ENCODE measurements at regions not wholly inside any gene's neighbourhood (a gene's known extent, or its start where the extent isn't known, plus 50 kb on each side); places are given as distances from the start of the nearest gene placed in this dataset.
"Not testable (repeated sequence)": the region's sequence is repeated elsewhere in the genome, so short reads cannot be mapped to it uniquely, and the experiment has no call there.

DNA sequence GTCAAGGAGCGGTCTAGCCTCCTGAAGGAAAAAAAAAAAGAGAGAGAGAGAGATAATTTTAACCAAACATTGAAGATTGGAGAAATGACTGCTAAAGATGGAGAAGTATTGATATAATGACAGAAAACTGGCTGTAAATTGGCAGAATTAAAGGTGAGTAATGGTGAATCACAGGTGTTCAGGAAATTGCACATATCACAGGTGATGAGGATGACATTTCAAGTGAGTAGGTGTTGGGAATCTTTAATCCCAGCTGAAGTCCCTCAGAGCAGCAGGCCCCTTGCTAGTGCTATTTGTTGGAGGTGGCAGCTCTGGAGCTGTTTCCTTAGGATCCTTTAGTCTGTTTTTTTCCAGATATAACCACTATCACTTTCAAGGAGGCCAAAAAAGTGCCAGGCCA is 678.4 kb upstream of the VRK2 start:
- FAIRE-seq = no peak

GRCh38 chr2:57370882-57371585 is 675.6 kb upstream of the VRK2 start:
- FAIRE-seq = no peak

DNA sequence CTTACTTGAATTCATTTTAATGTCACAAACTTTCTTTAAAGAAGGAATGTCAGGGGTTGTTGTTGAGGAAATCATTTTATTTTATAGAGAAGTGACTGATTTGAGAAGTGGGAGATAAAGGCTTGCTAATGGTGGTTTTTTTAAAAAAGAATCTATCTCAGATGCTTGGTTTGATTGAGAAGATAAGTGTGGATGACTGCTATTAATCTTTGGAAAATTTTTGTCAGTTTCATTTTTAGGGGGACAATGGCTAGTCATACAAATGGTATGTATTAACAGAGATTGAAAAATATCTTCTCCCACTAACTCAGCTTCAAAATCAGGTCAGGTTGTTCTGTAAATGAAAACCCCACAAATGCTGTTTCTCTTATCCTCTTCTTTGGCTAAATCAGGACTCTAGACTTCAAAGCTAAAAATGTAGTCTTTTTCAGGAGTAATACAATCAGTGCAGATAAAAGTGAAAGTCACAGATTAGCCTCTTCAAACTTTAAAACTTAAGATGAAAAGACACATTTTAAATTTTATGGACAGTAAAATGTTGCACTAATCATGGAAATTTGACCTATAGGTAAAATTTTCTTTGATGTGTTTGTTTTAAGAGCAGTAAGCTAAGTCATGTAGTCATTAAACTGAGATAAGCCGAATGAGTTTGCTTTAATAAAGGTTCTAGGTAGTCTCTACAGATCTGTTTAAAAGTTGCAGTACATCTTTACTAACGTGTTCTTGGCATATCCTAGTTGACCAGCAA is 674.2 kb upstream of the VRK2 start:
- FAIRE-seq = no peak

- FAIRE-seq = no peak
Measured at GRCh38 chr2:57373530-57373929, 673.1 kb upstream of the VRK2 start.

DNA sequence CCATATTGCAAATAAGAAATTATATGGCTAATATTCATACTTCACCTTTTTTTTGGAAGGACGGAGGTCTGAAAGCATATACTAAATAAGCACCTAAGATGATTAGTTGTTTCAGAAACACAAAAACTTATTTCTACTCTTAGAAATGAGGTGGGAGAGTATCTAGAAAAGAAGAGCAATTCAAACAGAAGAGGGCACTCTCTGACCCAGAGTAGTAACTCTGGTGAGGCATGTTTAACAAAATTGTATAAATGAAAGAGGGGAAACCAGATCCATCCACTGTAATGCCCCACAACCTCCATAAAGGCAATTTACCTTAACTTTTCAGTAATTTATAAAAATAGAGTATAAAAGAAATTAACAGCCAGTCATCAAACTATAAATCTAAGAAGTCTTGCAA is 669.6 kb upstream of the VRK2 start:
- no peak for FAIRE-seq

DNA sequence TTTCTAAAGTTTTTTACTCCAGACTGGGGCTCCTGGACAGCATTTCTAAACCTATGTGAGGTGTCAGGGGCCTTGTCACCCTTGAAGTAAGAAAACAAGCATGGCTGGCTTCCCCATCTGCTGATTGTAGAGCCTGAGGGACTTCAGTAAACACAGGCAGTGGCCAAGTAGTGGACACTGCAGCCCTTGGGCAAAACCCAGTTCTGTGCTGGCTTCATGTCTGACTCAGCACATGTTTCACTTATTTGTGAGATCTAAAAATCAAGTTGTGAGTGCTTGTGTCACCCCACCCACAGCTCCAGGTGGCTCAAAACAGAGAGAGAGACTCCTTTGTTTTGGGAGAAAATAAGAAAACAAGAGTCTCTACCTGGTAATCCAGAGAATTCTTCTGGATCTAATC is 660.3 kb upstream of the VRK2 start:
- no peak for FAIRE-seq

DNA sequence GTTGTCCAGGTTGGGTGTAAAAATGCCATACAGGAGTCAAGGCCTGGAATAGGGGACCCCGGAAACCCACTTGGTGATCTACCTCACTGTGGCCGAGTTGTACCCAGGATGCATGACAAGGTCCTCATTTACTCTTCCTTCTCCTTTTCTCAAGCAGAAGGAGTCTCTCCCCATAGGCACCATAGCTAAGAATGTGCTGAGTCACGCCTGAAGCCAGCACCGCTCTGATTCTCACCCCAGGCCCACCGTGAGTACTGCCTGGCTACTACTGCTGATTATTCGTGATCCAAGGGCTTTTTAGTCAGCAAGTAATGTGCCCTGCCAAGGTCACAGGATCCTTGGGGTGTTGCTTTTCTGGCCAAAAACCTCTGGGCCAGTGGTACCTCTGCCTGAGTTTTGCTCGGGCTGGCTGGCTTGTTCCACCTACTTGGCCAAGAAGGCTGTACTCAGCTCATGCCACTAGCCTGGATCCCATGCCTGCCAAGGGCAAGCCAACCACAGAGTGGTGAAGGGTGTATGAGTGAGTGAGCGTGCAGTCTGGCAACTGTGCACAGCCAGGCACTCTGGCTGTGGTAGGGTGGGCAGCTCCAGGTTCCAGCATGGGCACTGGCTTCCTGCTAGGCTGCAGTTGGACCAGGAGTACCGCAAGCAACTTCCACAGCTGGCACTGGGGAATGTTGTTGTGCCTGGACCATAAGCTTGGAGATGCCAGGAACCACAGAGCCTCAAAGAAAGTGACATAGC is 650.1 kb upstream of the VRK2 start:
- FAIRE-seq = no peak

DNA sequence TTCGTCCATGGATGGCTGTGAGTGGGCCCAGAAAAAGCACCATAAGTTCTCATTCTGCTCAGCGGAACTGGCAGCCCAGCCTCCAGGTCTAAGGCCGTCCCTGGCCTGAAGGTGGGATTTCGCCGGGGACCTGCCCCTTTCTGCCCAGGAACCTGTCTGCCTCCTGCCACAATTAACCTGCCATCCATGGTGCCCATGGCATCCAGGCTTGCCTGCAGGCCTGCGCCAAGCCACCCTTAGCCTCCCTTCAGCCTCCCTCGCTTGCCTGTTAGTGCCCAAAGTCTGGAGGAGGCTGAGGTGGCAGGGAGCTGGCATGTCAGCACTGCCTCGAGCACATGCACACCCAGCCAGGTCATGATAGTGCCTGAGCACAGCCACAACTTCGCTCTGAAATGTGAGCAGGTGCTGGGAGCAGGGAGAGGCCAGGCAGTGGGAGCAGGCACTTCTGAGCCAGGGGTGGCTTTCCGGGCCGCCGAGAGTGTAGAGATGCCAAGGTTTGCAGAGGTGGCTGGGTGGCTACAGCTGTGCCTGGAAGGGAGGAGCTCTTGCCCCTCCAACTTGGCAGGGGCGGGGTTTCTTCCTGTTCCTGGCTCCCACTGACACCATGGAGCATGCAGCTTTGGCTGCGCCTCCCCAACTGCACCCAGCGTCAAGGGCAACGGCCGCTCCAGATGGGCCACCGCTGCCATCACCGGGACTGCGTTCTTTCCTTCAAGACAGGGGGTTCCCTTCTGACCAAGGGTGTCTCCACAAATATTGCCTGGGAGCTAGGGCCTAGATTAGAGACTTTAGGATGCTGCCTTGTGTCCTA is 648.9 kb upstream of the VRK2 start:
- FAIRE-seq = no peak

- no peak for FAIRE-seq
Measured at GRCh38 chr2:57399057-57399456, 647.5 kb upstream of the VRK2 start.

DNA sequence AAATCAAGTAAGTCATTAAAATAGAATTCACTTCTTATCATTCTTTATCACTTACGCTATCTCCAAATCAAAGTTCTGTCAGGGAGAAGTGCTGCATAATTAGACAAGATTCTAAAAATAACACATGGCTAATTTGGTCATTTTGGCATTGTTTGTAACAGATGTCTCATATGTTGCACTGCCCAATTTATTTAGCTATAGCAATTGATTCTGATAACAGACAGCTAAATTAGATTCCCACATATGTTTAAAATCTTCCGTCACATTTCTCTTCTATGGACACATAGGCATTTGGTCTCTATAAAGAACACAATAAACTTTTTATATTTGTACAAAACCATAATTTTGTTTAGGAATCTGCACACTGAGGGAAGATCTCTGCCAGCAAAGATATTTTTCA is 644.5 kb upstream of the VRK2 start:
- no peak for FAIRE-seq

DNA sequence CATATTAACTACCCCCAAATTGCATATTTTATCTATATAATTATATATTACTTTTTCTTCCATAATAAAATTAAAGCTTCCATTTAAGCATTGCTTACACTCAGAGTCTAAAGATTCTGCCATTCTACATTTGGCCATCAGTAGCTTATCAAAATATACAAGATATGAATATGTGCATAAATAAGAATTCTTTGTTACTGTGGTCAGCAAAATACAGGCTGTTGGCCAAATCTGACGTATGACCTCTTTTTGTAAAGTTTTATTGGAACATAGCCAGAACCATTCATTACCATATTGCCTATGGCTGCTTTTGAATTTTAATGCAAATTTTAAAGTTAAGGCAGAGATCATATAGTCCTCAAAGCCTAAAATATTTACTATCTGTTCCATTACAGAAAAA is 643.9 kb upstream of the VRK2 start:
- FAIRE-seq = no peak

DNA sequence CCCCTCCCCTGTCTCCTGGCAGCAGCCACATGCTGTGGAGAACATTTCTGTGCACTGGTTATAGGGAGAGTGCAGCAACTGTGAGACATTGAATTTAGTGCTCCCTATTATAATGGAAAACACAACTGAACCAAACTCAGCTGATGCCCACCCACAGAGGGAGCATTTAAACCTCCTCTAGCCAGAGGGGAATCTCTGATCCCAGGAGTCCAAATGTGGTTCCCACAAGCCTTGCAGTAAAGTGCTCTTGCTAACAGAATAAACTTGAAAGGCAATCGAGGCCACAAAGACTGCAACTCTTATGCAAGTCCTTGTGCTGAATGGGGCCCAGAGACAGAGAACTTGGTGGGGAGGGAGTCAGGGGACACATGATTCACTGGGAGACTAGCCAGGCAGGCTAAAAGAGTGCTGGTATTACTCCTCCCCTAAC is 638.8 kb upstream of the VRK2 start:
- no peak for FAIRE-seq

GRCh38 chr2:57408587-57408986 is 638.0 kb upstream of the VRK2 start:
- FAIRE-seq = no peak

- no peak for FAIRE-seq
Measured at GRCh38 chr2:57417007-57417406, 629.6 kb upstream of the VRK2 start.

- FAIRE-seq = not testable (repeated sequence)
Measured at GRCh38 chr2:57418859-57419346, 627.7 kb upstream of the VRK2 start.

- no peak for FAIRE-seq
Measured at GRCh38 chr2:57429831-57430230, 616.8 kb upstream of the VRK2 start.

DNA sequence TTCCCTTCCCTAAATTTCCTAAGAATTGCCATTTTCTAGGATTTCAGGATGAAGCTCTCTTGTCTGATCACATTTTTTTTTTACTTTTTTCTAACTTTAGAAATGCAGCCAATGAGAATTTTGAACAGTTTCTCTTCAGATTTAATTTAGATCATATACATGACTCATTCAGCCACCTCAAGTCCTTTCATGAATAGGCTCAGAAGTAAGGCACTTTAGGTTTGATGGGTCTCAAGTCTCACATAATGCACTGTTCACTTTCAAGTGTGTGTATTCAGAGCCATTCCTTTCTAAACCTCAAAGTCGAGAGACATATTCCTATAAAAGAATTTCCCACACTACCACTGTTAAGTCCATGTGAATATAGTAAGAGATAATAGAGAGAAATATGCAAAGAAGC is 614.1 kb upstream of the VRK2 start:
- FAIRE-seq = no peak

GRCh38 chr2:57434441-57434840 is 612.2 kb upstream of the VRK2 start:
- no peak for FAIRE-seq

DNA sequence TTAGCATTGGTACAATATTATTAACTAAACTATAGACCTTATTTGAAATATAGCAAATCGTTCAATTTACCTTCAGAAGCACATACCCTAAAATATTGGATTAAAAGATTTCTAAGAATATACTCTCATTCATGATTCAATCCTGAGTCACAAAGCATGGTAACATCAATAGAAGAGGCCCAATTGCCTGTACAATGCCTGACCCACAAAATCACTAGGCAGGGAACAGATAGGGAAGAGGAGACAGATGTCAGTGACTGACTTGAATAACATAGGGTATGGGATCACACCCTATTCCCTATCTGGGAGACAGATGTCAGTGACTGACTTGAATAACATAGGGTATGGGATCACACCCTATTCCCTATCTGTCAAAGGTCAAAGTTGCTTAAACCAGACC is 611.6 kb upstream of the VRK2 start:
- no peak for FAIRE-seq

DNA sequence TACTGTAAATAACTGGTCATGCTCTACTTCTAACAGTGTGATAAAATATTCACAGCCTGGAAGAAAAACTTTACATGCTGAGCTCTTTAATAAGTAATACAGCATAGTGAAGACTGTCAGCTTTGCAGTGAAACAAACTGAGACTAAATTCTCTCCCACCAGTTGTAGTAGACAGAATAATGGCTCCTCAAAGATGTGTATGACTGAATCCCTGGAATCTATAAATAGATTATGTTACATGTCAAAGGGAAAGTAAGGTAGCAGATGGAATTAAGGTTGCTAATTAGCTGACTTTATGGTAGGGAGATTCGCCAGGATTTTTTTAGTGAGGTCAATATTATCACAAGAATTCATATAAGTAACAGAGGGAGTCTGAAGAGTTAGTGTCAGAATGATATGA is 609.5 kb upstream of the VRK2 start:
- FAIRE-seq = no peak

GRCh38 chr2:57440437-57440836 is 606.2 kb upstream of the VRK2 start:
- no peak for FAIRE-seq

DNA sequence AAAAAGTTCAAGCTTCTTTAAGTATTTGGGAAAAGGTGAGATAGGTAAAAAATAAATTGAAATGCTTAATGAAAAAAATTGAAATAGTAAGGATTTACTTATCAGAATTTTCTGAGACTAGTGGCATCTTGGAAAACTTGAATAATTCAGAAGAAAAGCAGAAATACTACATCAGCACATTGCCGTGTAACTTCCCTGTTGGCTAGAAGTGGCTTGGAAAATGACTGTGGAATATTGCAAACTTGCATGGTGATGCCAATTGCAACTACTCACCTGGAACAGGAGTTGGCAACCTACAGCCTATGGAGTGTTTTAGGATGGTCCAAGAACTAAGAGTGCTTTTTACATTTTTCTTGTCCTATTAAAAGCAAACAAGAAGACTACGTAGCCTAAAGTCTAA is 603.5 kb upstream of the VRK2 start:
- no peak for FAIRE-seq

Measured in endometrium (tissue), 2 donors.